ENCODE measurements at regions not wholly inside any gene's neighbourhood (a gene's known extent, or its start where the extent isn't known, plus 50 kb on each side); places are given as distances from the start of the nearest gene placed in this dataset.
"Not testable (repeated sequence)": the region's sequence is repeated elsewhere in the genome, so short reads cannot be mapped to it uniquely, and the experiment has no call there.

GRCh38 chr4:63226229-63226628, 1183.0 kb downstream of the TECRL start:
- DNase-seq: no peak

DNA sequence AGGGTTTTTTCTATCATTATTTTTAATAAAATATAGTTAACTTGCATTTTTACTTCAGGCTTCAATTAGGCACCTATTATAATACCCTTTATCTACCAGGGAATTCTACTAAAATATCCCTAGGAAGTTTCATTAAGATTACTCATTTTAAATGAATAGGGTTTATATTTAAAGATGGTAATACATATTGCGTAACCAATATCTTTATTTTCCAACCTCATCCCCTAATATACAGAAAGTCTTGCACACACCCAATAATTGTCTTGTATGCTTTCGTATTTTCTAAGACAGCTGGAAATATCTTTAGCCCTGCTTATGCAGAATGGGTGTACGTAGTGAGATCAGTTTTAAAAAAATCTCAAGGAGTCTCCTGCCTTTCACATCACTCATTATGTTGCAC, 1186.8 kb downstream of the TECRL start:
- no peak for DNase-seq

DNA sequence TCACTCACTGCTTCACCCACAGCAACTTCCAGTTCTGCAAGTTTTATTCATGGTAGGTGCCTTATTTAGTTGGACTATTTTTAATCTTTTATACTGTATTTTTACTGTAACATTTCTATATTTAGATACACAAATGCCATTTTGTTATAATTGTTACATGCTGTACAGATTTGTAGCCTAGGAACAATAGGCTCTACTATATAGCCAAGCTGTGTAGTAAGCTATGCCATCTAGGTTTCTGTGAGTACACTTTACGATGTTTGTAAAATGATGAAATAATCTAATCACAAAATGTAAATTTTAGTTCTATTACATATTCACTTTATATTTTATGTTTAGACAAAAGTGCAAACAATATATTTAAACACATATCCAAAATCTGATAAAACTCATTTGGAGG, 1187.8 kb downstream of the TECRL start:
- DNase-seq: no peak

DNA sequence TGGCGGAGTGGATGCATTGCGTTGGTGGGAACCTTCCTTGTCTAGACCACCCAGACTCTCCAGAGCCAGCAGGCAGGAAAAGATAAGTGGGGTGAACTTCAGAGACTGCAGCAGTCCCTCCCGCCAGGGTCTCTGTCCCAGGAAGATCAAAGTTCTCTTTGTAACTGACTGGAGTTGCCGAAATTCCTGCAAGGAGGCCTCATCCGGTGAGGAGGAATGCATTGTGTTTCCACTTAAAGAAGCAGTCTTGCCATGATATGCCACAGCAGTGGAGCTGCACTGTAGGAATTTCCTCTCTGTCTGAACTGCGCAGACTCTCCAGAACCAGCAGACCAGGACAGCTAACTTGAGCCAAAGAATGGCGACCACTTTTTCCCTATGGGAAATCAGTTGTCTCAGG, 1190.4 kb downstream of the TECRL start:
- DNase-seq: no peak

- DNase-seq: no peak
Measured at GRCh38 chr4:63214076-63214475, 1195.2 kb downstream of the TECRL start.

DNA sequence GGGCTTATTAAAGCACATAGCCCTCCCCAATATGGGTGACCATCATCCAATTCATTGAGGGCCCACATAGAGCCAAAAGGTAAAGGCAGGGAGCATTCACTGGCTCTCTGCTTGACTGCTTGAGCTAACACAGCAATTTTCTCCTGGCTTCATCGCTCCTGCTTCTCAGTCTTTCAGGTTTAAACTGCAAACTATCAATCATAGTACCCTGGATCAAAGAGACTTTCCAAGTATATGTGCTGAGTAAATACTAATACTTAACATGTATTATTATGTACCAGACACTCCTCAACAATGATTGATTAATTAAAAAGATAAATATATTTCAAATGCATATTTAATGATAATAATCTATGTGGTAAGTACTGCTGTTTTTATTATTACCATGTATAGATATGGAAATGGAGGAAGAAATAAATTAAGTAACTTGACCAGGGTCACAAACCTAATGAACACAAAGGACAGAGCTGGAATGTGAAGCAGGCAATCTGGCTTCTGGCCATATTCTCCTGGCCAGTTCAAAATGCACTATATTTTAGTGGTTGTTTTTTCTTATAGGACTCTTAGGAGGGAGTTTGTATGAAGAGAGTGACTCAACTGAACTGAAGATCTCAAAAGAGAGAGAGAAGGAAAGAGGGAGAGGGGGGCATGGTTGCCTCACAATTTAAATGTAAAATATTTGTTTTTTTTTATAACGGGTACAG, 1197.3 kb downstream of the TECRL start:
- no peak for DNase-seq

GRCh38 chr4:63211375-63211774, 1197.9 kb downstream of the TECRL start:
- no peak for DNase-seq

DNA sequence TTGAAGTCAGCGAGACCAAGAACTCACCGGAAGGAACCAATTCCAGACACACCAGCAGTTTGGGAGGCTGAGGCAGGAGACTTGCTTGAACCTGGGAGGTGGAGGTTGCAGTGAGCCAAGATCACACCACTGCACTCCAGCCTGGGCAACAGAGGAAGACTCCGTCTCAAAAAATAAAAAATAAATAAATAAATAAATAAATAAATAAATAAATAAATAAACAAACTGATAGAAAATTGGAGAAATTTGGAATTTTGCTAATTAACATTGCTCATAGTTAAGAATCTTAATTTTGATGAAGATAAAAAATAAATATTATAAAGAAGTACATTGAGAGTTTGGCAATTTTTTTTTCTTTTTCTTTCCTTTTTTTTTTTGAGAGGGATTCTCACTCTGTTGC, 1216.2 kb downstream of the TECRL start:
- not testable (repeated sequence) for DNase-seq

DNA sequence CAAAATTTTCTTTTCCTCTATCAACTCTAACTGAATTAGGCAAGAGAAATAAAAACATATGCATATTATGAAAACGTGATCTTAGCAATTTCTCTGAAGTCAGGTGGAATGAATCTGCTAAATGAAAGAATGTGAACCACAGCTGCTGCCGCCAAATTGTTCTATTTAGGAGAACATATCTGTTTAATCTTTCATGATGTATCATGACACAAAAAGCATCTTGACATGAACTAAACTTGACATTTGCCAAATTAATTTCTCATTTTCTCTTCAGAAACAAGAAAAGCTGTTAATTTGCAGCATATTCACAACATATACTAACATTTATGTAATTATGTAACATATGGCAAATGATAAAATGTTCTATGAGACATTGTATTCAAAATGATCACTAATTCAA, 1237.9 kb downstream of the TECRL start:
- no peak for DNase-seq

DNA sequence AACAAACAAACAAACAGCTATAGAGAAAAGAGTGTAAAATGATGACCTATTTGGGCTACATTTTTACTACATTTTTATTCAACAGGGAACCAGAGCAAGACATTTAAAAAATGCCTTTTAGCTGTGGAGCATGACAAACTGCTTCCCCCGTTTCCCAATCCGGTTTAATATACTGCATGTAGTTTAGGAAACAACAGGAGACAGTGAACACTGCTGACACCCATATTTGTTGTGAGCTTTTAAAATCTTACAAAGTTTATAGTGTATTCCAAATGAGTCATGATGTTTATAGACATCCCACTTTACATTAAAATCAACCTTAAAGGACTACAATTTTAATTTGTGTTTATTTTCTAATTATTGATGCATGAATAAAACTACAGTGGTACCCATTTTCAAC, 1238.3 kb downstream of the TECRL start:
- no peak for DNase-seq

DNA sequence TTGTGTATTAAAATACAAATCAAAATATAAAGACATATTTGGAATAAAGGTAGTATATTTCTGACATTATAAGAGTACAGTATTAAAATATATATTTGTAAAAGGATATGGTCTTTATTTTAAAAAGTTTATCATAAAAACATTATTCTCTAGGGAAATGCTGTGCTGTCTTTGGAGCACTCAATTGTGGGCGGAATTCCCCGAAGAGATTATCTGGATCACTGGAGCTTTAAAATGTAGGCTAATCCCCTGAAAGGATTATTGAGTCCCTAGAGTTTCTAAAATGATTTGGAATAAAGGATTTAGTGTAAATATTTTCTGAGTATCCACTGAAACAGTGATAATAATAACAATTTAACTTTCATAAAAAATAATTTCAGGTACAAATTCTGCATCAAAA, 1239.4 kb downstream of the TECRL start:
- no peak for DNase-seq

DNA sequence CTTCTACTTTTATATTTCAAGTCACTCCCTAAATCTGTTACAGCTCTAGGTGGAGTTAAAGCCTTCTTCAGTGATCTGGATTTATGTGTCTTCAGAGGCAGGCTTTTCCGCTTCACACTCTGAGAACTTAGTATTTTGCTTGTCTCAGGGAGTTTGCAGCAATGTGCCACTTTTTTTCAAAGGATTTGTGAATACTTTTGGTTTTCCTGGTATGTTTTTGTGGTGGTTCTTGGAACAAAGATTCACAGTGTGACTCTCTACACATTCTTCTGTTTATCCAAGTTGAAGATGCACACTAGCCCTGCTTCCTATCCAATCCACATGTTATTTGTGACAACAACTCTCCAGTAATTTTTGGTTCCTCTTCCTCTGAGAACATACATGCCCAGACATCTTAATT, 1253.7 kb downstream of the TECRL start:
- DNase-seq: no peak

GRCh38 chr4:63123441-63123840, 1285.8 kb downstream of the TECRL start:
- no peak for DNase-seq

- no peak for DNase-seq
Measured at GRCh38 chr4:63122955-63123354, 1286.3 kb downstream of the TECRL start.

DNA sequence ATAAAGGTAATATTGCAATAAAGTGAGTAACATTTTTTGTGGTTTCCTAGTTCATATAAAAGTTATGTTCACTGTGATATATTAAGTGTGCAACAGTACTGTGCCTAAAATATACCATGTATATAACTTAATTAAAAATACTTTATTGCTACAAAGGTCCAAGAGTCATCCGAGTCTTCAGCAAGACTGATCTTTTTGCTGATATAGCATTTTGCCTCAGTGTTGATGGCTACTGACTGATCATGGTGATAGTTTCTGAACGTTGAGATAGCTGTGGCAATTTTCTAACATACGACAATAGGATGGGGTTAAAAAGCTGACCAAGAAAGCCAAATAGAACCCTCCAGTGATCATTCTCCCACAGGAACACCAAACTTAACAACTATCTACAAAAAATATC, 1302.7 kb downstream of the TECRL start:
- no peak for DNase-seq

GRCh38 chr4:63105839-63106238, 1303.4 kb downstream of the TECRL start:
- no peak for DNase-seq

- DNase-seq: no peak
Measured at GRCh38 chr4:63090641-63091040, 1318.6 kb downstream of the TECRL start.

DNA sequence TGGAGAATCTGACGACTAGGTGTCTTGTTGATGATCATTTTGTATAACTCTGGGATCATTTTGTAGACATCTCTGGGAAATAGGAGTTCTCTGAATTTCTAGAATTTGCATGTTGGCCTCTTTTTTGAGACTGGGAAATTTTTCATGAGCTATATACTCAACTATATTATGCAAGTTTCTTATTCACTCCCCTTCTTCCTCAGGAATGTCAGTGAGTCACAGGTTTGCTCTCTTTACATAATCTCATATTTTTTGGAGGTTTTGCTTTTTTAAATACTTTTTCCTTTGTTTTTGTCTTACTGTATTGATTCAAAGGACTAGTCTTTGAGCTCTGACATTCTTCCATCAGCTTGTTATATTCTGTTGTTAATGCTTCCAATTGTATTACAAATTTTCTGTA, 1324.2 kb downstream of the TECRL start:
- no peak for DNase-seq

GRCh38 chr4:63080934-63081333, 1328.3 kb downstream of the TECRL start:
- no peak for DNase-seq

DNA sequence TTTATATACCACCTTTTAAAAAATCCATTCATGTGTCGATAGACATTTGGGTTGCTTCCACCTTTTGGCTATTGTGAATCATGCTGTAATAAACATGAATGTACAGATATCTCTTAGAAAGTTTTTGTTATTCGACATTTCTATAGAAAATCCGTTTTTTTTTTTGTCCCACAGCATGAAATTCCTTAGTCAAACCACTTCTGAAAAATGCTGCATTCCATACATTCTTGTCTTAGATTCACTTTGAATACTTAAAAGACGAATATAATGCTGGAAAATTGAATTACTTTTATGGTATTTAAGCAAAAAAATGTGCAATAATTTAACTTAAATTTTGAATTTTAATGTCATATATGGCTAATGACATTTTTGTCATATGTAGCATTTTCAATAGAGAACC, 1345.5 kb downstream of the TECRL start:
- DNase-seq: no peak

GRCh38 chr4:63062891-63063290, 1346.4 kb downstream of the TECRL start:
- not testable (repeated sequence) for DNase-seq

- no peak for DNase-seq
Measured at GRCh38 chr4:63049726-63050125, 1359.5 kb downstream of the TECRL start.

GRCh38 chr4:63049278-63049677, 1360.0 kb downstream of the TECRL start:
- no peak for DNase-seq

- DNase-seq: no peak
Measured at GRCh38 chr4:63036159-63036866, 1372.9 kb downstream of the TECRL start.

- no peak for DNase-seq
Measured at GRCh38 chr4:63029380-63029779, 1379.9 kb downstream of the TECRL start.
